ENCODE measurements at regions not wholly inside any gene's neighbourhood (a gene's known extent, or its start where the extent isn't known, plus 50 kb on each side); places are given as distances from the start of the nearest gene placed in this dataset.

GRCh38 chr2:63778391-63778790, 63.3 kb upstream of the UGP2 start:
- Mint-ChIP-seq H3K36me3 (peaks cover 0 to 4% (median 0%) of the 10 kb centered on the region in 3 donors), H3K4me1 (no peaks in the 10 kb centered on the region), H3K27me3 (peaks cover 0 to 39% of the 10 kb centered on the region in 2 donors), H3K4me3 (no peak overlapping the region), H3K9me3 (no peaks in the 10 kb centered on the region), H3K27ac (no peak overlapping the region)
- ChIA-PET POLR2A (no interaction called here), CTCF (no interaction called here)
- no peaks in the 10 kb centered on the region for H3K27me3 ChIP-seq (ENCODE audit: insufficient read depth, low read length, poor library complexity, severe bottlenecking)
- no peak overlapping the region for H3K4me3 ChIP-seq (ENCODE audit: low read length)
- H3K4me1 ChIP-seq (ENCODE audit: insufficient read depth, low read length), result no peaks in the 10 kb centered on the region
- DNase-seq, result no peak
- H3K9me3 ChIP-seq (ENCODE audit: low read length), result no peaks in the 10 kb centered on the region
- no peaks in the 10 kb centered on the region for H3K36me3 ChIP-seq (ENCODE audit: insufficient read depth, low read length)
- H3K27ac ChIP-seq (ENCODE audit: low read depth, low read length), result no peak overlapping the region

- peaks cover 2 to 26% of the 10 kb centered on the region in 2 donors for H3K27me3 Mint-ChIP-seq
- no peak overlapping the region for H3K4me3 Mint-ChIP-seq
- H3K9me3 Mint-ChIP-seq, result no peaks in the 10 kb centered on the region
- CTCF ChIA-PET, result no interaction called here
- H3K27ac ChIP-seq (ENCODE audit: low read depth, low read length), result no peak overlapping the region
- H3K27ac Mint-ChIP-seq, result no peak overlapping the region
- no peak overlapping the region for H3K4me3 ChIP-seq (ENCODE audit: low read length)
- H3K27me3 ChIP-seq (ENCODE audit: insufficient read depth, low read length, poor library complexity, severe bottlenecking), result no peaks in the 10 kb centered on the region
- peaks cover 0 to 4% (median 0%) of the 10 kb centered on the region in 3 donors for H3K36me3 Mint-ChIP-seq
- DNase-seq, result no peak
- H3K36me3 ChIP-seq (ENCODE audit: insufficient read depth, low read length), result no peaks in the 10 kb centered on the region
- H3K4me1 Mint-ChIP-seq, result no peaks in the 10 kb centered on the region
- POLR2A ChIA-PET, result no interaction called here
- no peaks in the 10 kb centered on the region for H3K4me1 ChIP-seq (ENCODE audit: insufficient read depth, low read length)
- no peaks in the 10 kb centered on the region for H3K9me3 ChIP-seq (ENCODE audit: low read length)
Observed at GRCh38 chr2:63780518-63781155, 61.1 kb upstream of the UGP2 start.

GRCh38 chr2:63784461-63784860, 57.2 kb upstream of the UGP2 start:
- DNase-seq, result no peak
- Mint-ChIP-seq H3K27me3 (peaks cover 2 to 12% of the 10 kb centered on the region in 2 donors), H3K36me3 (no peaks in the 10 kb centered on the region), H3K9me3 (no peaks in the 10 kb centered on the region), H3K4me1 (no peaks in the 10 kb centered on the region), H3K27ac (no peak overlapping the region), H3K4me3 (no peak overlapping the region)
- Histone ChIP-seq H3K36me3 (ENCODE audit: insufficient read depth, low read length) (no peaks in the 10 kb centered on the region), H3K9me3 (ENCODE audit: low read length) (no peaks in the 10 kb centered on the region), H3K4me3 (ENCODE audit: low read length) (no peak overlapping the region), H3K4me1 (ENCODE audit: insufficient read depth, low read length) (no peaks in the 10 kb centered on the region), H3K27me3 (ENCODE audit: insufficient read depth, low read length, poor library complexity, severe bottlenecking) (no peaks in the 10 kb centered on the region), H3K27ac (ENCODE audit: low read depth, low read length) (no peak overlapping the region)
- ChIA-PET CTCF (no interaction called here), POLR2A (no interaction called here)

- Histone ChIP-seq H3K36me3 (ENCODE audit: insufficient read depth, low read length) (no peaks in the 10 kb centered on the region), H3K27me3 (ENCODE audit: insufficient read depth, low read length, poor library complexity, severe bottlenecking) (no peaks in the 10 kb centered on the region), H3K4me3 (ENCODE audit: low read length) (no peak overlapping the region), H3K4me1 (ENCODE audit: insufficient read depth, low read length) (no peaks in the 10 kb centered on the region), H3K9me3 (ENCODE audit: low read length) (no peaks in the 10 kb centered on the region), H3K27ac (ENCODE audit: low read depth, low read length) (no peak overlapping the region)
- Mint-ChIP-seq H3K36me3 (no peaks in the 10 kb centered on the region), H3K4me1 (no peaks in the 10 kb centered on the region), H3K27ac (no peak overlapping the region), H3K9me3 (no peaks in the 10 kb centered on the region), H3K4me3 (no peak overlapping the region), H3K27me3 (peaks cover 2 to 11% of the 10 kb centered on the region in 2 donors)
- no peak for DNase-seq
- POLR2A ChIA-PET, result no interaction called here
- CTCF ChIA-PET, result no interaction called here
Observed at GRCh38 chr2:63785096-63785495, 56.6 kb upstream of the UGP2 start.

GRCh38 chr2:63786471-63786870, 55.2 kb upstream of the UGP2 start:
- H3K4me3 ChIP-seq (ENCODE audit: low read length), result no peak overlapping the region
- no peak overlapping the region for H3K27ac Mint-ChIP-seq
- H3K36me3 ChIP-seq (ENCODE audit: insufficient read depth, low read length), result no peaks in the 10 kb centered on the region
- ChIA-PET CTCF (no interaction called here), POLR2A (no interaction called here)
- H3K4me1 ChIP-seq (ENCODE audit: insufficient read depth, low read length), result no peaks in the 10 kb centered on the region
- H3K9me3 ChIP-seq (ENCODE audit: low read length), result no peaks in the 10 kb centered on the region
- H3K9me3 Mint-ChIP-seq, result no peaks in the 10 kb centered on the region
- no peaks in the 10 kb centered on the region for H3K27me3 ChIP-seq (ENCODE audit: insufficient read depth, low read length, poor library complexity, severe bottlenecking)
- H3K4me1 Mint-ChIP-seq, result no peaks in the 10 kb centered on the region
- H3K36me3 Mint-ChIP-seq, result no peaks in the 10 kb centered on the region
- peaks cover under 1 to 2% of the 10 kb centered on the region in 2 donors for H3K27me3 Mint-ChIP-seq
- H3K4me3 Mint-ChIP-seq, result no peak overlapping the region
- H3K27ac ChIP-seq (ENCODE audit: low read depth, low read length), result no peak overlapping the region
- no peak for DNase-seq

- H3K4me1 ChIP-seq (ENCODE audit: insufficient read depth, low read length), result no peaks in the 10 kb centered on the region
- no peak for DNase-seq
- ChIA-PET CTCF (no interaction called here), POLR2A (no interaction called here)
- peaks cover 0 to 7% (median 0%) of the 10 kb centered on the region in 3 donors for H3K36me3 Mint-ChIP-seq
- H3K36me3 ChIP-seq (ENCODE audit: insufficient read depth, low read length), result no peaks in the 10 kb centered on the region
- no peaks in the 10 kb centered on the region for H3K9me3 ChIP-seq (ENCODE audit: low read length)
- no peak overlapping the region for H3K4me3 ChIP-seq (ENCODE audit: low read length)
- no peak overlapping the region for H3K4me3 Mint-ChIP-seq
- no peak overlapping the region for H3K27ac ChIP-seq (ENCODE audit: low read depth, low read length)
- H3K27ac Mint-ChIP-seq, result no peak overlapping the region
- no peaks in the 10 kb centered on the region for H3K27me3 ChIP-seq (ENCODE audit: insufficient read depth, low read length, poor library complexity, severe bottlenecking)
- no peaks in the 10 kb centered on the region for H3K9me3 Mint-ChIP-seq
- H3K4me1 Mint-ChIP-seq, result no peaks in the 10 kb centered on the region
- peaks cover 0 to 2% of the 10 kb centered on the region in 2 donors for H3K27me3 Mint-ChIP-seq
Observed at GRCh38 chr2:63788071-63788470, 53.6 kb upstream of the UGP2 start.

- Histone ChIP-seq H3K36me3 (ENCODE audit: insufficient read depth, low read length) (no peaks in the 10 kb centered on the region), H3K4me3 (ENCODE audit: low read length) (no peak overlapping the region), H3K27ac (ENCODE audit: low read depth, low read length) (no peak overlapping the region), H3K4me1 (ENCODE audit: insufficient read depth, low read length) (no peaks in the 10 kb centered on the region), H3K27me3 (ENCODE audit: insufficient read depth, low read length, poor library complexity, severe bottlenecking) (no peaks in the 10 kb centered on the region), H3K9me3 (ENCODE audit: low read length) (no peaks in the 10 kb centered on the region)
- CTCF ChIA-PET, result no interaction called here
- Mint-ChIP-seq H3K36me3 (peaks cover 0 to 7% (median 0%) of the 10 kb centered on the region in 3 donors), H3K4me3 (no peak overlapping the region), H3K27me3 (peaks cover 0 to 2% of the 10 kb centered on the region in 2 donors), H3K9me3 (no peaks in the 10 kb centered on the region), H3K4me1 (no peaks in the 10 kb centered on the region), H3K27ac (no peak overlapping the region)
- no peak for DNase-seq
- POLR2A ChIA-PET, result no interaction called here
Observed at GRCh38 chr2:63789338-63790020, 52.2 kb upstream of the UGP2 start.

GRCh38 chr2:63790491-63790890, 51.2 kb upstream of the UGP2 start:
- H3K27ac Mint-ChIP-seq, result no peak overlapping the region

More at GRCh38 chr2:63790491-63790890, 51.2 kb upstream of the UGP2 start:
- DNase-seq, result no peak
- Histone ChIP-seq H3K4me3 (ENCODE audit: low read length) (no peak overlapping the region), H3K4me1 (ENCODE audit: insufficient read depth, low read length) (no peaks in the 10 kb centered on the region), H3K27me3 (ENCODE audit: insufficient read depth, low read length, poor library complexity, severe bottlenecking) (no peaks in the 10 kb centered on the region), H3K27ac (ENCODE audit: low read depth, low read length) (no peak overlapping the region), H3K36me3 (ENCODE audit: insufficient read depth, low read length) (no peaks in the 10 kb centered on the region), H3K9me3 (ENCODE audit: low read length) (no peaks in the 10 kb centered on the region)
- ChIA-PET POLR2A (no interaction called here), CTCF (no interaction called here)
- Mint-ChIP-seq H3K36me3 (peaks cover 0 to 7% (median 0%) of the 10 kb centered on the region in 3 donors), H3K4me3 (no peak overlapping the region), H3K9me3 (no peaks in the 10 kb centered on the region), H3K4me1 (no peaks in the 10 kb centered on the region), H3K27me3 (peaks cover 0 to 3% of the 10 kb centered on the region in 2 donors)
